ENCODE measurements at regions not wholly inside any gene's neighbourhood (a gene's known extent, or its start where the extent isn't known, plus 50 kb on each side); places are given as distances from the start of the nearest gene placed in this dataset.

DNA sequence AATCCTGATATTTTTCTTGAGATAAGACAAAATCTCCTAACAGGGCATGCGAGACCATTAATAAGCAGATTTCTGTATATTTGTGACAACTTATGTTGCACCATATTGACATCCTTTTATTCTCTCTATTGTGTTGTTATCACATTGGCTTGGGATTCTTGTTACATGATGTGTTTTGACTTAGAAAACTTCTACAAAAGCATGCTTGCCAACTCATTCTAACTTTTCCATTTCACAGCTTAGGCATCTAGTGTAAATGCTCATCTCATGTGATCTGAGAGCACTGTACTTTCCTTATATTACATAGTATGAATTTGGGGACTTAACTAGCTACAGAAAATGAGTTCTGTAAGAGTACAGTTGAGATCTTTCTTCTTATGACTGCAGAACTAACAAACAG, 1040.7 kb upstream of the ADGRB3 start:
- Histone ChIP-seq H3K27ac (no peak overlapping the region), H3K4me3 (ENCODE audit: low read depth, low read length) (no peak overlapping the region), H3K27me3 (replicated peaks) (no peaks in the 10 kb centered on the region), H3K36me3 (replicated peaks) (no peaks in the 10 kb centered on the region)
- TF ChIP-seq, protein P1, sequence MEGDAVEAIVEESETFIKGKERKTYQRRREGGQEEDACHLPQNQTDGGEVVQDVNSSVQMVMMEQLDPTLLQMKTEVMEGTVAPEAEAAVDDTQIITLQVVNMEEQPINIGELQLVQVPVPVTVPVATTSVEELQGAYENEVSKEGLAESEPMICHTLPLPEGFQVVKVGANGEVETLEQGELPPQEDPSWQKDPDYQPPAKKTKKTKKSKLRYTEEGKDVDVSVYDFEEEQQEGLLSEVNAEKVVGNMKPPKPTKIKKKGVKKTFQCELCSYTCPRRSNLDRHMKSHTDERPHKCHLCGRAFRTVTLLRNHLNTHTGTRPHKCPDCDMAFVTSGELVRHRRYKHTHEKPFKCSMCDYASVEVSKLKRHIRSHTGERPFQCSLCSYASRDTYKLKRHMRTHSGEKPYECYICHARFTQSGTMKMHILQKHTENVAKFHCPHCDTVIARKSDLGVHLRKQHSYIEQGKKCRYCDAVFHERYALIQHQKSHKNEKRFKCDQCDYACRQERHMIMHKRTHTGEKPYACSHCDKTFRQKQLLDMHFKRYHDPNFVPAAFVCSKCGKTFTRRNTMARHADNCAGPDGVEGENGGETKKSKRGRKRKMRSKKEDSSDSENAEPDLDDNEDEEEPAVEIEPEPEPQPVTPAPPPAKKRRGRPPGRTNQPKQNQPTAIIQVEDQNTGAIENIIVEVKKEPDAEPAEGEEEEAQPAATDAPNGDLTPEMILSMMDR (IDR thresholded peaks at IDR 0.05; ENCODE audit: low read depth, low read length, missing control alignments): no peak
- DNase-seq: peak; percentile 2
- in situ Hi-C loops (cut with HindIII; ENCODE audit: low pct_ligation_motif_present, low sequenced_read_pairs): no loop called here

DNA sequence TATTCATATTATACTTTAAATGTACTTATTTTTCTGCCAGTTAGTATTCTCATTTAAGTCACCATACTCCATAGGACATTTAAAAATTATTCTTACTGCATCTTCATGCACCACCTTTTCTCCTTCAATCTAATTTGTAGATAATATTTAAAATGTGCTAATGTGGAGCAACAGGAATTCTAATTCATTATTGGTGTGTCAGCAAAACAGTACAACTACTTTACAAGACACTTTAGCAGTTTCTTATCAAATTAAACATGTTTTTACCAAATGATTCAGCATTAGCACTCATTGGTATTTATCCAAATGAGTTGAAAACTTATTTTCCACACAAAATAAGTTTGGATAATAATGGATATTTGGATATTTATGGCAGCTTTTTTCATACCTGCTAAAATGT, 1041.8 kb upstream of the ADGRB3 start:
- no peak for DNase-seq
- H3K4me3 ChIP-seq (ENCODE audit: low read depth, low read length): no peak overlapping the region
- H3K27ac ChIP-seq: no peak overlapping the region
- no peaks in the 10 kb centered on the region for H3K27me3 ChIP-seq (replicated peaks)
- H3K36me3 ChIP-seq (replicated peaks): no peaks in the 10 kb centered on the region
- in situ Hi-C loops (cut with HindIII; ENCODE audit: low pct_ligation_motif_present, low sequenced_read_pairs): no loop called here
- TF ChIP-seq, protein P1 (IDR thresholded peaks at IDR 0.05; ENCODE audit: low read depth, low read length, missing control alignments): no peak

- Histone ChIP-seq H3K4me3 (ENCODE audit: low read depth, low read length) (no peak overlapping the region), H3K27ac (no peak overlapping the region), H3K36me3 (replicated peaks) (no peaks in the 10 kb centered on the region), H3K27me3 (replicated peaks) (no peaks in the 10 kb centered on the region)
- no peak for DNase-seq
- TF ChIP-seq, protein P1 (IDR thresholded peaks at IDR 0.05; ENCODE audit: low read depth, low read length, missing control alignments): no peak
- in situ Hi-C loops (cut with HindIII; ENCODE audit: low pct_ligation_motif_present, low sequenced_read_pairs): no loop called here
Measured at GRCh38 chr6:67591910-67592309, 1043.2 kb upstream of the ADGRB3 start.

DNA sequence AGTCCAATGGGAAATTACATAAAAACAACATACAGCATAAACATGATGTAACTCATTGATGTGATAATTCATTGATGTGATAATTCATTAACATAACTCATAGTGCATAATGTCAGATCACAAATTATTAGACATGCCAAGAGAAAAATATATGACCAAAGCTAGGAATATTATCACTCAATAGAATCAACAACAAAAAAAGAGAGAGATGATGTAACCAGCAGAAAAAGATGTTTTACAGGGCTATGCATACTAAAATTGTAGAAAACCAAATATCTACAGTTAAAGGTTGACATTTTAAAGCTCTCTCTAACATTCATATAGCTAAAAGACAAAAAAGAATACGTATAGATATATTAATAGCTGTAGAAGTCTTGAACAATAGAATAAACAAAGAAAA, 1067.2 kb upstream of the ADGRB3 start:
- TF ChIP-seq, protein P1 (IDR thresholded peaks at IDR 0.05; ENCODE audit: low read depth, low read length, missing control alignments): no peak
- in situ Hi-C loops (cut with HindIII; ENCODE audit: low pct_ligation_motif_present, low sequenced_read_pairs): no loop called here
- no peaks in the 10 kb centered on the region for H3K27me3 ChIP-seq (replicated peaks)
- DNase-seq: no peak
- no peak overlapping the region for H3K27ac ChIP-seq
- H3K36me3 ChIP-seq (replicated peaks): no peaks in the 10 kb centered on the region
- no peak overlapping the region for H3K4me3 ChIP-seq (ENCODE audit: low read depth, low read length)

DNA sequence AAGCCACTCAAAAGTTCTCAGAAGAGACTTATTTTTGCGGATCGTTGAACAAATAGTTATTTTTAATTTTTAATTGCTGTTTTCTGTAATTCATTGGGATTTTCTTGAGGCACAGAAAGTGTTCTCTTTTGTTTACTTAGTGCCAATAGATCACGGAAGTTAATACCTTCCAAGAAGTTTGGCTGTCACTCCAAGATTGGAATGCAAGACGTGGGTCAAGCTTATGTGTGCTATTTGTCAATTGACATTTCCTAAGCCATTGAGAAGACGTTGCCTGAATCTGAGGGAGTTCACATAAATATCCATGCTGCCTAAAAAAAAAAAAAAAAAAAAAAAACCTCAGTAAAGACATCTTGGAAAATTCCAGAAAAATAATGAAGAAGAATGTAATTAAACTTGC, 1071.4 kb upstream of the ADGRB3 start:
- H3K36me3 ChIP-seq (replicated peaks): no peaks in the 10 kb centered on the region
- in situ Hi-C loops (cut with HindIII; ENCODE audit: low pct_ligation_motif_present, low sequenced_read_pairs): no loop called here
- H3K27ac ChIP-seq: no peak overlapping the region
- H3K4me3 ChIP-seq (ENCODE audit: low read depth, low read length): no peak overlapping the region
- no peaks in the 10 kb centered on the region for H3K27me3 ChIP-seq (replicated peaks)
- TF ChIP-seq, protein P1 (IDR thresholded peaks at IDR 0.05; ENCODE audit: low read depth, low read length, missing control alignments): no peak
- DNase-seq: no peak

- no peaks in the 10 kb centered on the region for H3K36me3 ChIP-seq (replicated peaks)
- H3K27me3 ChIP-seq (replicated peaks): no peaks in the 10 kb centered on the region
- TF ChIP-seq, protein P1 (IDR thresholded peaks at IDR 0.05; ENCODE audit: low read depth, low read length, missing control alignments): no peak
- no peak overlapping the region for H3K27ac ChIP-seq
- H3K4me3 ChIP-seq (ENCODE audit: low read depth, low read length): no peak overlapping the region
- no peak for DNase-seq
- in situ Hi-C loops (cut with HindIII; ENCODE audit: low pct_ligation_motif_present, low sequenced_read_pairs): no loop called here
Measured at GRCh38 chr6:67560068-67560467, 1075.0 kb upstream of the ADGRB3 start.

Measured in brain microvascular endothelial cell (primary cell).